Umbilical cord (tissue), 1 donor: ENCODE measurements at regions not wholly inside any gene's neighbourhood (a gene's known extent, or its start where the extent isn't known, plus 50 kb on each side); places are given as distances from the start of the nearest gene placed in this dataset.

Source experiments
- DNase-seq: peaks from one replicate; pipeline ENCODE4 v3.0.0-alpha.2; 2015; ENCODE audit warnings: low spot score

GRCh38 chr2:102951249-102951648 lies 189.4 kb downstream of the TMEM182 start:
- no peak for DNase-seq

GRCh38 chr2:102967451-102967850 lies 205.6 kb downstream of the TMEM182 start:
- no peak for DNase-seq

DNA sequence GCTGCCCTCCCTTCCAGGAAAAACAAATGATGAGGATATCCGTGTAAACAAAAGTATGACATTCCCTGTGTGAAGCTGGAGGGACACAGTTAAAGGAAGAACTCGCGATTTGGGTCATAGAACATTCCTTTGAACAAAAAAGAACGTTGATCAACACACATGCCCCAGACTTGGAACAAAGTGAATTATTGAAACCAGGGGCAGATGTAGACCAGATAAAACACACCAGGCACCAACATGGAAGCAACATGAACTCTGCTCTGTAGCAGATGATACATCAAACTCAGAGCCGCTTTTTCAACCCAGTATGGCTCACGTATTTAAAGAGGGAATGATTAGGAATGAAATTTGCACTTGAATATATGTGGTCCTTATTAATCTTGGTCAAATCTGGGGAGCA lies 206.5 kb downstream of the TMEM182 start:
- DNase-seq, result no peak

DNA sequence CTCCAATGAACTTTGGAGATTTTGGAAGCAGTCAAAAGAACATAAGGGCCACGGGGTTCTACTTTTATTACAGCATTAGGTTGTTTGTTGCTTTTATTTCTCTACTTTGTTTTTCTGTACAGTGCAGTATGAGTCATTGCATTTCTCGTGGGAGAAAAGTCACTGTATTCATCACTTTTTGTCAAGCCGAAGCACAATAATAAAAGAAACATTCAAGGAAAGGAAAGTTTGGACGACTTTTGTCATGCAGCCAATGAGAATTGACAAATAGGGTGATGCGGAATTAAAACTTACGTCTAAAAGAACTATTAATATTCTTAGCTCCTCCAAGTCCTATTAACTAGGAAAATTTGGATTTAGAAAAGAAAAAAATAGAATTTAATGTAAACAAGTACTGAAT lies 209.9 kb downstream of the TMEM182 start:
- DNase-seq, result no peak

DNA sequence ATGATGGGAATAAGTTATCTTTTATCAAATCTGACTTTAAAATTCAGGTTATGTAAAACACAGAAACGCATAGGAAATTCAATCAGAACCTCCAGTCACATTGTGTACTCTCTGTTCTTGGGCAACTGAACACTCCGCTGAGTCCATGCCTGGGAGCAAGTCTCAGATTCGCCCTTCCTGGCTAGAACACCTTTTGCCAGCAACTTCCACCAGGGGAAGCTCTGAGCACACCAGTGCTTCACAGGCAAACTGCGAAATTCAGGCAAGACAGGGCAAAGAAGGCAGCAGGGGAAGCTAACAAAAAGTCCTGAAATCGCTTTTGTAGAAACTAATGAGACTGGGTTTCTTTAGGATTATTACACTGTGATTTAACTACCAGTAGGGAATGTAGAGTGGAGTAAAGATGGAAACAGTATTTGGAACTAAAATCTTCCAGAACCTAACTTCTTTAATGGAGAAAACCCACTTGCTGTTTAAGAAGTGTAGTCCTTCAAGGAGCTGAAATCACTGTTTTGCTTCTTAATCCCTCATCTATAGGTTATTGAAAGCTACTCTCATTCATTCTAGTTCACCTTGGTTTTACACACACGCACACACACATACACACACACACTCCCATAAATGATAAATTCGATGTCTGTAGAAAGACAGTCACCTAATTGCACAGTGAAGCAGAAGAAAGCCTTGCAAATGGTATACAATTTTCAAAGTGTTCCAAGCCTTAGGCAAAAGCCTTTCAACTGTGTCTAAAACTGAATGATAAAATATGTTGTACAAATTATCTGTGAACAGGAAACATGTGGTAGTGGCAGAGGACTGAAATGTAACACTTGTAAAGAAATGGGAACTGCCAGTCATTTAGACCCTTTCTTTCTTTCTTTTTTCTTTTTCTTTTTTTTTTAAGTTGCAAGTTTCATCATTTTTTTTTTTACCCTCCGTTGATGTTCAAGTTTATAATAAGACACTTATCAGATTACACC lies 214.5 kb downstream of the TMEM182 start:
- DNase-seq, result peak; percentile 59

- DNase-seq, result no peak
These were observed 215.7 kb downstream of the TMEM182 start for GRCh38 chr2:102977426-102978090.

DNA sequence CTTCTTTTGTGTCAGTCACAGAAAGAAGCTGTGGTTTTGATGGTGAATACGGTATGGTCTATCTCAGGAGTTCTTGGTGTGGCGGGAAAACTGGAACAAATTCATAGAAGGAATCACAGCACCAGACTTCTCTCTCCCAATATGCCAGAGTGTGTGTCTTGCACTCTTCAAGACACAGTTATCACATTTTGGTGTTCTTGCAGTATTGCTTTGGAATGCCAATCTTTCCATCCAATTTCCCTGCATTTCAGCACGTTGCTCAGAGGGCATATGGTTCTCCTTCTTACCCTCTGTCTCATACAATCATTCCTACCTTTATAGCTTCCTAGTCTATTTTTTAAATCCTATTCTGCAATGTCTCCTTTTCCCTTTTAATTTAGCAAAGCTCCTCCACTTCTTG lies 216.3 kb downstream of the TMEM182 start:
- no peak for DNase-seq

- no peak for DNase-seq
These were observed 217.6 kb downstream of the TMEM182 start for GRCh38 chr2:102979429-102979828.

GRCh38 chr2:102983786-102984185 lies 222.0 kb downstream of the TMEM182 start:
- DNase-seq, result peak; percentile 48

DNA sequence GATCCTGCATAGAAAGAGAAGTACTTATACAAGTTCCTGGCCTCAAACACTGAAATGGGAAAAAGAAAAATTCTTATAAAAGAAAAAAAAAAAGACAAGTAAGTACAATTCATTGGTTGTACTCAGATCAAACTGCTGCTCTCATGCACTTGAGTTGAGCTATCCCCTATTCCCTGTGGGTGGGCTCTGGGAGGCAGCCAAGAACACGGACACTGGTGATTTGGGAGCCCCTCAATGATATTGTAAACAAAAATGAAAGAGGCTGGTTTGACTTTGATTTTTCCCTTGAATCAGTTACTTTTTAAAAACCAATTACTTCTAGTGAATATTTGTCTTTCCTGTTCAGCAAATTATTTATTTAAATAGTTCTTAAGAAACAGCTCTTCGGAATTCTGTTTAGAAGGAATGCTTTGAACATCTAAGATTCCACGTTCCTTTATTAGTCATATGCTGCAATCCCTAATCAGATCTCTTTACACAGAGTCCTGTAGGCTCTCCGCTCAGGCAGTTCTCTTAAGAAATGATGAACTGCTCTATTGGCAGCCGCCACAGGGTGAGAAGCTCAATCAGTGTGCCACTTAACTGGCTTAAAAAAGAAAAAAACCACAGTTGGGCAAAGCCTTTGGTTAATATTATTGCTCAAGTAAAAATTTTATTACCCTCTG lies 225.1 kb downstream of the TMEM182 start:
- DNase-seq, result peak; percentile 36

DNA sequence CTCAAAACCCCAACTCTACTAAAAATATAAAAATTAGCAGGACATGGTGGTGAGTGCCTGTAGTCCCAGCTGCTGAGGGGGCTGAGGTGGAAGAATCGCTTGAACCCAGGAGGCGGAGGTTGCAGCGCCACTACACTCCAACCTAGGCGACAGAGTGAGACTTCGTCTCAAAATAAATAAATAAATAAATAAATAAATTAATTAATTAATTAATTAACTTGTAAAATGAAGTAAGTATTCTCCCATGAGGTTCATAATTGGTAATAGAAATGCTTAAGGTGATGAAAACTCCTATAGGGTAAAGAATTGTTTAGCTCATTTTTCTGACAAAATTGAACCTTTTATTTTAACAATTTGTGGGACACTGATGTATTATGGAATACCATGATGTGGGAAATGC lies 230.8 kb downstream of the TMEM182 start:
- no peak for DNase-seq

- DNase-seq, result no peak
These were observed 238.1 kb downstream of the TMEM182 start for GRCh38 chr2:102999958-103000357.

DNA sequence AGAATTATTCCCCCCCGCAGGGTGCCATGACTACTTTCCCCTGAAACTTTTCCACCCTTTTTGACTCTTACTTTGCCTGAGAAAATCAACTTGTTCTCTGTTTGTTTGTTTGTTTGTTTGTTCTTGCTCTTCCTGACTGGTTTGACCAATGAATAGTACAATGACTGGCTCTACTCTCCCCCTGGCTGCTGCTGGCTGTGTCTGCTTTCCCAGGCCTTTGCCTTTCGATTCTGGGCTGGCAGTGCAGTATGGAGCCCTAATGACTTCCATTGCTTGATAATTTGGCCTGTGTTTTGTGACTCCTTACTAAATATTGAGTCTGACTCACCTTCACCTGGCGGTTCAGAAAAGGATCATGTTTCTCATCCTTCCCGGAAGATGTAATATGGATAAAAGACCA lies 241.1 kb downstream of the TMEM182 start:
- no peak for DNase-seq

- no peak for DNase-seq
These were observed 242.0 kb downstream of the TMEM182 start for GRCh38 chr2:103003750-103004260.

- DNase-seq, result no peak
These were observed 242.7 kb downstream of the TMEM182 start for GRCh38 chr2:103004426-103004942.

- no peak for DNase-seq
These were observed 243.6 kb downstream of the TMEM182 start for GRCh38 chr2:103005393-103005792.

- no peak for DNase-seq
These were observed 245.3 kb downstream of the TMEM182 start for GRCh38 chr2:103007086-103007485.

GRCh38 chr2:103008586-103008985 lies 246.8 kb downstream of the TMEM182 start:
- no peak for DNase-seq

- DNase-seq, result peak; percentile 32
These were observed 248.0 kb downstream of the TMEM182 start for GRCh38 chr2:103009871-103010270.

DNA sequence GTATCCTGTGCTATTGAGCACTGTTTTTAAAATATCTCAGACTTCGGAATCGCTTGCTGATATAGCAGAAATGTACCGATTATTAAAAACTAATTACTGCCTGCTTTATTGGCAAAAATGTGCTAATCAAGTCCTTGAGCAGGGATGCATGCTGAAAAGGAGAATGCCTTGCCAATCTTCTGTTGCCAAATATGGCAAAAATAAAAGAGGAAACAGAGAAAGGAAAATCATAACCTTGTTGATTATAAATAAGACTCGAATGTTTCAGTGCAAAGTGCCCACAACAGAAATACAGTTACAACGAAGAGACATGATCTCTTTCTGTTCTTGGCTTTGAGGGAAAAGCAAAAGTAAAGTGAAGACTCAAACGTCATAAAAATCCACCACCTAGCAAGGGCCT lies 248.5 kb downstream of the TMEM182 start:
- DNase-seq, result no peak

DNA sequence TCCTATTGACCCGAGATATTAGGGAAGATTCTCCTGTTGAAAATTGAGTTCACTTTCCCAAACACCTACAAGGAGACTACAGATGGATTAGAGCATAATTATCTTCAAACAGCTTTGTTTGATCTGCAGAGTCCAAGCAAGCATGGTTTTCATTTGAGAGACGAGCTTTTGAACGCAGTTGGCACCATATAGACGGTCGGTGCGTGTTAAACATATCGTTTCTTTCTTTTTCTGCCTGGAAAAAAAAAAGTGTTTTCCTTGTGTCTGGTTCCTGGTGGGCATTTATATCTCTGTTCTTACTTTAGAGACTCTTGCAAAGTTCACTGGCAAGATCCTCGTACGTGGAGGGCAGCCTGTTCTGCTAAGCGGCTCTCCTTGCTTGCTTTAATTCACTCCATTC lies 248.9 kb downstream of the TMEM182 start:
- DNase-seq, result no peak

DNA sequence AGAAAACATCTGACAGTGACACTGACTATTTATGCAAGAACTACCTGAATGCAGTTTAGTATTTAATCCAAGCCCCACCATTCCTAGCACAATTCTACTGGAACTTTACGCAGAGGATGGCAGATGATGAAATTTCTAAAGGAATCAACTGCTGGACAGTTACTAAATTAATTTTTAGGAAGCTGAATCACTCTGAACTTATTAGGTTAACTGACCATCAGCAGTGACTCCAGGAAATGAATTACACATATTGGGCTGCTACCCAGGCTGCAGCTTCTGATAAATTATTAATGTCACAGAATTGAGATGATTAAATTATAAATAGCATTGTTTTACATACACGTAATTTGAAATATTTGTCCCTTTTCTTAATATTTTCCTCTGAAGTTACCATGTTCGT lies 250.8 kb downstream of the TMEM182 start:
- DNase-seq, result no peak
